ENCODE measurements at regions not wholly inside any gene's neighbourhood (a gene's known extent, or its start where the extent isn't known, plus 50 kb on each side); places are given as distances from the start of the nearest gene placed in this dataset.

- Histone ChIP-seq H3K27me3 (ENCODE audit: control insufficient read depth in 5 of 5, insufficient read depth in 4 of 5, low read length in 5 of 5) (no peaks in the 10 kb centered on the region), H3K36me3 (ENCODE audit: control insufficient read depth in 5 of 5, insufficient read depth in 5 of 5, low read length in 5 of 5) (peaks cover 0 to 2% (median 0%) of the 10 kb centered on the region in 5 donors), H3K9ac (ENCODE audit: low read length in 5 of 5) (no peak overlapping the region), H3K4me1 (ENCODE audit: control insufficient read depth in 5 of 5, insufficient read depth in 5 of 5, low read length in 5 of 5) (peaks cover 0 to 26% (median 15%) of the 10 kb centered on the region in 5 donors), H3K9me3 (ENCODE audit: control insufficient read depth in 5 of 5, low read length in 5 of 5) (no peaks in the 10 kb centered on the region), H3K27ac (ENCODE audit: low read depth, low read length) (peak overlapping the region; percentile 52), H3K4me3 (ENCODE audit: low read depth in 1 of 5, low read length in 5 of 5) (no peak overlapping the region)
These were observed 171.7 kb downstream of the C9orf152 start for GRCh38 chr9:110036286-110036685.

- Histone ChIP-seq H3K9ac (ENCODE audit: low read length in 5 of 5) (no peak overlapping the region), H3K4me1 (ENCODE audit: control insufficient read depth in 5 of 5, insufficient read depth in 5 of 5, low read length in 5 of 5) (peaks cover 3 to 38% (median 24%) of the 10 kb centered on the region in 5 donors), H3K36me3 (ENCODE audit: control insufficient read depth in 5 of 5, insufficient read depth in 5 of 5, low read length in 5 of 5) (peaks cover 0 to 2% (median 0%) of the 10 kb centered on the region in 5 donors), H3K27ac (ENCODE audit: low read depth, low read length) (peak overlapping the region; percentile 74), H3K4me3 (ENCODE audit: low read depth in 1 of 5, low read length in 5 of 5) (no peak overlapping the region), H3K27me3 (ENCODE audit: control insufficient read depth in 5 of 5, insufficient read depth in 4 of 5, low read length in 5 of 5) (no peaks in the 10 kb centered on the region), H3K9me3 (ENCODE audit: control insufficient read depth in 5 of 5, low read length in 5 of 5) (no peaks in the 10 kb centered on the region)
These were observed 167.2 kb downstream of the C9orf152 start for GRCh38 chr9:110040788-110041187.

GRCh38 chr9:110041452-110041851 lies 166.5 kb downstream of the C9orf152 start:
- Histone ChIP-seq H3K27ac (ENCODE audit: low read depth, low read length) (peak overlapping the region; percentile 74), H3K9ac (ENCODE audit: low read length in 5 of 5) (peak overlapping the region in 2 of 5 donors; percentile 2 to 51), H3K9me3 (ENCODE audit: control insufficient read depth in 5 of 5, low read length in 5 of 5) (no peaks in the 10 kb centered on the region), H3K4me1 (ENCODE audit: control insufficient read depth in 5 of 5, insufficient read depth in 5 of 5, low read length in 5 of 5) (peaks cover 3 to 32% (median 20%) of the 10 kb centered on the region in 5 donors), H3K36me3 (ENCODE audit: control insufficient read depth in 5 of 5, insufficient read depth in 5 of 5, low read length in 5 of 5) (peaks cover 0 to 2% (median 0%) of the 10 kb centered on the region in 5 donors), H3K27me3 (ENCODE audit: control insufficient read depth in 5 of 5, insufficient read depth in 4 of 5, low read length in 5 of 5) (no peaks in the 10 kb centered on the region), H3K4me3 (ENCODE audit: low read depth in 1 of 5, low read length in 5 of 5) (no peak overlapping the region)

- H3K9ac ChIP-seq (ENCODE audit: low read length in 5 of 5), result peak overlapping the region in 1 of 5 donors; percentile 73
- H3K4me3 ChIP-seq (ENCODE audit: low read depth in 1 of 5, low read length in 5 of 5), result peak overlapping the region in 3 of 5 donors; percentile 82 to 88 (median 88)
- peak overlapping the region; percentile 54 for H3K27ac ChIP-seq (ENCODE audit: low read depth, low read length)
These were observed 160.6 kb downstream of the C9orf152 start for GRCh38 chr9:110047232-110047954.

GRCh38 chr9:110047955-110048402 lies 160.0 kb downstream of the C9orf152 start:
- Histone ChIP-seq H3K27ac (ENCODE audit: low read depth, low read length) (peak overlapping the region; percentile 16), H3K36me3 (ENCODE audit: control insufficient read depth in 5 of 5, insufficient read depth in 5 of 5, low read length in 5 of 5) (no peaks in the 10 kb centered on the region), H3K4me1 (ENCODE audit: control insufficient read depth in 5 of 5, insufficient read depth in 5 of 5, low read length in 5 of 5) (peaks cover 6 to 43% (median 34%) of the 10 kb centered on the region in 5 donors), H3K27me3 (ENCODE audit: control insufficient read depth in 5 of 5, insufficient read depth in 4 of 5, low read length in 5 of 5) (peaks cover 0 to 2% (median 0%) of the 10 kb centered on the region in 5 donors), H3K9ac (ENCODE audit: low read length in 5 of 5) (peak overlapping the region in 3 of 5 donors; percentile 26 to 73 (median 51)), H3K9me3 (ENCODE audit: control insufficient read depth in 5 of 5, low read length in 5 of 5) (no peaks in the 10 kb centered on the region), H3K4me3 (ENCODE audit: low read depth in 1 of 5, low read length in 5 of 5) (peak overlapping the region; percentile 45 to 88 (median 82))

More at GRCh38 chr9:110047232-110047954, 160.6 kb downstream of the C9orf152 start:
- H3K4me1 ChIP-seq (ENCODE audit: control insufficient read depth in 5 of 5, insufficient read depth in 5 of 5, low read length in 5 of 5), result peaks cover 6 to 39% (median 34%) of the 10 kb centered on the region in 5 donors
- no peaks in the 10 kb centered on the region for H3K36me3 ChIP-seq (ENCODE audit: control insufficient read depth in 5 of 5, insufficient read depth in 5 of 5, low read length in 5 of 5)
- no peaks in the 10 kb centered on the region for H3K9me3 ChIP-seq (ENCODE audit: control insufficient read depth in 5 of 5, low read length in 5 of 5)
- peaks cover 0 to 2% (median 0%) of the 10 kb centered on the region in 5 donors for H3K27me3 ChIP-seq (ENCODE audit: control insufficient read depth in 5 of 5, insufficient read depth in 4 of 5, low read length in 5 of 5)

GRCh38 chr9:110048403-110048975 lies 159.5 kb downstream of the C9orf152 start:
- Histone ChIP-seq H3K9ac (ENCODE audit: low read length in 5 of 5) (peak overlapping the region; percentile 77 to 91 (median 86)), H3K27ac (ENCODE audit: low read depth, low read length) (peak overlapping the region; percentile 80), H3K4me3 (ENCODE audit: low read depth in 1 of 5, low read length in 5 of 5) (peak overlapping the region; percentile 74 to 88 (median 88)), H3K36me3 (ENCODE audit: control insufficient read depth in 5 of 5, insufficient read depth in 5 of 5, low read length in 5 of 5) (no peaks in the 10 kb centered on the region), H3K27me3 (ENCODE audit: control insufficient read depth in 5 of 5, insufficient read depth in 4 of 5, low read length in 5 of 5) (peaks cover 0 to 2% (median 0%) of the 10 kb centered on the region in 5 donors), H3K9me3 (ENCODE audit: control insufficient read depth in 5 of 5, low read length in 5 of 5) (no peaks in the 10 kb centered on the region), H3K4me1 (ENCODE audit: control insufficient read depth in 5 of 5, insufficient read depth in 5 of 5, low read length in 5 of 5) (peaks cover 6 to 44% (median 34%) of the 10 kb centered on the region in 5 donors)

- H3K27ac ChIP-seq (ENCODE audit: low read depth, low read length), result peak overlapping the region; percentile 80
- peak overlapping the region; percentile 77 to 91 (median 86) for H3K9ac ChIP-seq (ENCODE audit: low read length in 5 of 5)
- no peaks in the 10 kb centered on the region for H3K36me3 ChIP-seq (ENCODE audit: control insufficient read depth in 5 of 5, insufficient read depth in 5 of 5, low read length in 5 of 5)
These were observed 158.8 kb downstream of the C9orf152 start for GRCh38 chr9:110048976-110049698.

GRCh38 chr9:110049699-110050450 lies 158.1 kb downstream of the C9orf152 start:
- H3K36me3 ChIP-seq (ENCODE audit: control insufficient read depth in 5 of 5, insufficient read depth in 5 of 5, low read length in 5 of 5), result peaks cover 0 to 4% (median 0%) of the 10 kb centered on the region in 5 donors
- H3K27me3 ChIP-seq (ENCODE audit: control insufficient read depth in 5 of 5, insufficient read depth in 4 of 5, low read length in 5 of 5), result peaks cover 0 to 2% (median 0%) of the 10 kb centered on the region in 5 donors
- H3K9ac ChIP-seq (ENCODE audit: low read length in 5 of 5), result peak overlapping the region; percentile 77 to 91 (median 86)
- peak overlapping the region; percentile 81 to 88 (median 88) for H3K4me3 ChIP-seq (ENCODE audit: low read depth in 1 of 5, low read length in 5 of 5)
- H3K27ac ChIP-seq (ENCODE audit: low read depth, low read length), result peak overlapping the region; percentile 80
- no peaks in the 10 kb centered on the region for H3K9me3 ChIP-seq (ENCODE audit: control insufficient read depth in 5 of 5, low read length in 5 of 5)
- H3K4me1 ChIP-seq (ENCODE audit: control insufficient read depth in 5 of 5, insufficient read depth in 5 of 5, low read length in 5 of 5), result peaks cover 5 to 48% (median 34%) of the 10 kb centered on the region in 5 donors

More at GRCh38 chr9:110048976-110049698, 158.8 kb downstream of the C9orf152 start:
- H3K4me1 ChIP-seq (ENCODE audit: control insufficient read depth in 5 of 5, insufficient read depth in 5 of 5, low read length in 5 of 5), result peaks cover 6 to 48% (median 34%) of the 10 kb centered on the region in 5 donors
- no peaks in the 10 kb centered on the region for H3K9me3 ChIP-seq (ENCODE audit: control insufficient read depth in 5 of 5, low read length in 5 of 5)
- H3K27me3 ChIP-seq (ENCODE audit: control insufficient read depth in 5 of 5, insufficient read depth in 4 of 5, low read length in 5 of 5), result peaks cover 0 to 2% (median 0%) of the 10 kb centered on the region in 5 donors
- H3K4me3 ChIP-seq (ENCODE audit: low read depth in 1 of 5, low read length in 5 of 5), result peak overlapping the region; percentile 81 to 88 (median 88)

GRCh38 chr9:110050925-110051355 lies 157.0 kb downstream of the C9orf152 start:
- Histone ChIP-seq H3K9ac (ENCODE audit: low read length in 5 of 5) (peak overlapping the region in 2 of 5 donors; percentile 37 to 91), H3K4me3 (ENCODE audit: low read depth in 1 of 5, low read length in 5 of 5) (peak overlapping the region in 4 of 5 donors; percentile 51 to 88 (median 85)), H3K4me1 (ENCODE audit: control insufficient read depth in 5 of 5, insufficient read depth in 5 of 5, low read length in 5 of 5) (peaks cover 3 to 54% (median 31%) of the 10 kb centered on the region in 5 donors), H3K27me3 (ENCODE audit: control insufficient read depth in 5 of 5, insufficient read depth in 4 of 5, low read length in 5 of 5) (peaks cover 0 to 2% (median 0%) of the 10 kb centered on the region in 5 donors), H3K9me3 (ENCODE audit: control insufficient read depth in 5 of 5, low read length in 5 of 5) (no peaks in the 10 kb centered on the region), H3K27ac (ENCODE audit: low read depth, low read length) (peak overlapping the region; percentile 80), H3K36me3 (ENCODE audit: control insufficient read depth in 5 of 5, insufficient read depth in 5 of 5, low read length in 5 of 5) (peaks cover 0 to 4% (median 0%) of the 10 kb centered on the region in 5 donors)

Data from subcutaneous abdominal adipose tissue (tissue), 5 donors.